Tibial nerve (tissue), 4 donors: ENCODE measurements at regions not wholly inside any gene's neighbourhood (a gene's known extent, or its start where the extent isn't known, plus 50 kb on each side); places are given as distances from the start of the nearest gene placed in this dataset.

Experiments used
- DNase-seq, 2 donors: peaks; one replicate each; pipeline ENCODE4 v3.0.0-alpha.2; 2019; ENCODE audit warnings: low spot score in 2 of 2
- H3K27ac ChIP-seq, 4 donors: fragments of 200-600 bp; sonication (generic) in 3 of 4; one replicate each; pipeline ENCODE4 v1.5.1; 2017 to 2019; ENCODE audit warnings: mild to moderate bottlenecking in 1 of 4
- H3K27me3 ChIP-seq, 2 donors: fragments of 200-600 bp; sonication (generic) in 1 of 2; one replicate each; pipeline versions ENCODE4 v1.5.1 to v1.6.0; 2017 to 2019
- H3K36me3 ChIP-seq, 3 donors: fragments of 200-600 bp; sonication (generic); one replicate each; pipeline ENCODE4 v1.5.1; 2018 to 2019
- H3K4me1 ChIP-seq, 4 donors: fragments of 200-600 bp; sonication (generic) in 3 of 4; one replicate each; pipeline ENCODE4 v1.5.1; 2017 to 2019
- H3K4me3 ChIP-seq, 4 donors: fragments of 200-600 bp; sonication (generic) in 3 of 4; one replicate each; pipeline ENCODE4 v1.5.1; 2017 to 2019; ENCODE audit warnings: mild to moderate bottlenecking in 1 of 4, moderate library complexity in 1 of 4
- H3K9me3 ChIP-seq, 4 donors: fragments of 200-600 bp; sonication (generic) in 3 of 4; one replicate each; pipeline ENCODE4 v1.5.1; 2017 to 2019
- CTCF ChIP-seq, 5 experiments: fragments of 200-600 bp in 3 of 5; fragments of 450-650 bp in 2 of 5; sonication (generic) in 3 of 5; IDR thresholded peaks; one replicate each; pipeline ENCODE4 v1.5.1; 2016 to 2019; ENCODE audit warnings: antibody characterized with exemption in 5 of 5, mild to moderate bottlenecking in 3 of 5, moderate library complexity in 2 of 5
- EP300 ChIP-seq, 2 donors: sonication (generic); formaldehyde crosslinking; IDR thresholded peaks; one replicate each; pipeline ENCODE4 v1.6.1; 2017; ENCODE audit warnings: antibody characterized with exemption in 2 of 2, mild to moderate bottlenecking in 1 of 2
- POLR2A ChIP-seq, 2 donors: fragments of 450-650 bp; IDR thresholded peaks; one replicate each; pipeline ENCODE4 v1.6.1; 2017; ENCODE audit warnings: antibody characterized with exemption in 2 of 2, mild to moderate bottlenecking in 2 of 2, moderate library complexity in 2 of 2
- WGBS, 2 donors: methylation state at CpG; one replicate each; pipeline ENCODE4 v1.1.5; 2018; 5-methylcytosine and 5-hydroxymethylcytosine counted together

- Histone ChIP-seq H3K9me3 (peaks cover 0 to 40% (median 0%) of the 10 kb centered on the region in 4 donors), H3K36me3 (no peaks in the 10 kb centered on the region)
- WGBS, 2 donors, result 87 to 90% methylated on average over 17 to 22 of the region's 22 CpGs
These were observed 85.2 kb upstream of the ADAMTS2 start for GRCh38 chr5:179430193-179431175.

GRCh38 chr5:179427676-179428056 is 82.4 kb upstream of the ADAMTS2 start:
- peak in 1 of 2 donors; percentile 8 for DNase-seq
- no peak for TF ChIP-seq EP300 (IDR thresholded peaks at IDR 0.05)
- TF ChIP-seq CTCF (IDR thresholded peaks at IDR 0.05), result no peak
- no peak for TF ChIP-seq POLR2A (IDR thresholded peaks at IDR 0.05)
- no peak overlapping the region for H3K27ac ChIP-seq
- H3K27me3 ChIP-seq, result no peaks in the 10 kb centered on the region
- H3K9me3 ChIP-seq, result peaks cover 0 to 30% (median 0%) of the 10 kb centered on the region in 4 donors
- H3K36me3 ChIP-seq, result no peaks in the 10 kb centered on the region
- 88 to 90% methylated on average over 20 to 21 of the region's 21 CpGs for WGBS, 2 donors
- no peak overlapping the region for H3K4me3 ChIP-seq
- H3K4me1 ChIP-seq, result no peaks in the 10 kb centered on the region

More at GRCh38 chr5:179430193-179431175, 85.2 kb upstream of the ADAMTS2 start:
- TF ChIP-seq EP300 (IDR thresholded peaks at IDR 0.05) (no peak), POLR2A (IDR thresholded peaks at IDR 0.05) (no peak), CTCF (IDR thresholded peaks at IDR 0.05) (no peak)
- DNase-seq, result no peak
- H3K4me1 ChIP-seq, result no peaks in the 10 kb centered on the region
- no peaks in the 10 kb centered on the region for H3K27me3 ChIP-seq
- no peak overlapping the region for H3K4me3 ChIP-seq
- no peak overlapping the region for H3K27ac ChIP-seq

GRCh38 chr5:179427032-179427675 is 81.9 kb upstream of the ADAMTS2 start:
- WGBS, 2 donors, result 47 to 61% methylated on average over 21 to 27 of the region's 28 CpGs
- Histone ChIP-seq H3K9me3 (peaks cover 0 to 26% (median 0%) of the 10 kb centered on the region in 4 donors), H3K4me3 (no peak overlapping the region), H3K4me1 (no peaks in the 10 kb centered on the region), H3K27ac (no peak overlapping the region), H3K36me3 (no peaks in the 10 kb centered on the region), H3K27me3 (no peaks in the 10 kb centered on the region)
- no peak for TF ChIP-seq CTCF (IDR thresholded peaks at IDR 0.05)
- TF ChIP-seq POLR2A (IDR thresholded peaks at IDR 0.05), result no peak
- TF ChIP-seq EP300 (IDR thresholded peaks at IDR 0.05), result no peak
- DNase-seq, result no peak

- no peaks in the 10 kb centered on the region for H3K27me3 ChIP-seq
- H3K36me3 ChIP-seq, result no peaks in the 10 kb centered on the region
- H3K27ac ChIP-seq, result no peak overlapping the region
- no peak for DNase-seq
- WGBS, 2 donors, result 67 to 68% methylated on average over 11 of the region's 11 CpGs
- H3K9me3 ChIP-seq, result peaks cover 0 to 5% (median 0%) of the 10 kb centered on the region in 4 donors
- TF ChIP-seq CTCF (IDR thresholded peaks at IDR 0.05) (no peak), EP300 (IDR thresholded peaks at IDR 0.05) (no peak), POLR2A (IDR thresholded peaks at IDR 0.05) (no peak)
- H3K4me1 ChIP-seq, result no peaks in the 10 kb centered on the region
- H3K4me3 ChIP-seq, result no peak overlapping the region
These were observed 77.7 kb upstream of the ADAMTS2 start for GRCh38 chr5:179422908-179423481.
